ENCODE measurements at regions not wholly inside any gene's neighbourhood (a gene's known extent, or its start where the extent isn't known, plus 50 kb on each side); places are given as distances from the start of the nearest gene placed in this dataset.

GRCh38 chr3:99482191-99482590 lies 156.2 kb upstream of the COL8A1 start:
- TF ChIP-seq POLR2AphosphoS5 (IDR thresholded peaks at IDR 0.05; ENCODE audit: low read depth, low read length) (no peak), POLR2A (IDR thresholded peaks at IDR 0.05; ENCODE audit: low read depth, low read length) (no peak), TAF1 (IDR thresholded peaks at IDR 0.05; ENCODE audit: low read depth, low read length) (no peak), SPI1 (IDR thresholded peaks at IDR 0.05; ENCODE audit: low read depth, low read length) (no peak)
